ENCODE measurements at regions not wholly inside any gene's neighbourhood (a gene's known extent, or its start where the extent isn't known, plus 50 kb on each side); places are given as distances from the start of the nearest gene placed in this dataset.

- TF ChIP-seq, protein P1, sequence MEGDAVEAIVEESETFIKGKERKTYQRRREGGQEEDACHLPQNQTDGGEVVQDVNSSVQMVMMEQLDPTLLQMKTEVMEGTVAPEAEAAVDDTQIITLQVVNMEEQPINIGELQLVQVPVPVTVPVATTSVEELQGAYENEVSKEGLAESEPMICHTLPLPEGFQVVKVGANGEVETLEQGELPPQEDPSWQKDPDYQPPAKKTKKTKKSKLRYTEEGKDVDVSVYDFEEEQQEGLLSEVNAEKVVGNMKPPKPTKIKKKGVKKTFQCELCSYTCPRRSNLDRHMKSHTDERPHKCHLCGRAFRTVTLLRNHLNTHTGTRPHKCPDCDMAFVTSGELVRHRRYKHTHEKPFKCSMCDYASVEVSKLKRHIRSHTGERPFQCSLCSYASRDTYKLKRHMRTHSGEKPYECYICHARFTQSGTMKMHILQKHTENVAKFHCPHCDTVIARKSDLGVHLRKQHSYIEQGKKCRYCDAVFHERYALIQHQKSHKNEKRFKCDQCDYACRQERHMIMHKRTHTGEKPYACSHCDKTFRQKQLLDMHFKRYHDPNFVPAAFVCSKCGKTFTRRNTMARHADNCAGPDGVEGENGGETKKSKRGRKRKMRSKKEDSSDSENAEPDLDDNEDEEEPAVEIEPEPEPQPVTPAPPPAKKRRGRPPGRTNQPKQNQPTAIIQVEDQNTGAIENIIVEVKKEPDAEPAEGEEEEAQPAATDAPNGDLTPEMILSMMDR (optimal IDR thresholded peaks at IDR 0.05 in 1 of 3, IDR thresholded peaks at IDR 0.05 in 1 of 3, conservative IDR thresholded peaks at IDR 0.05 in 1 of 3; ENCODE audit: extremely low read depth in 1 of 3, insufficient read depth in 2 of 3, low read length in 3 of 3), result no peak
- no peak for TF ChIP-seq EZH2 (IDR thresholded peaks at IDR 0.05; ENCODE audit: low read length)
These were observed 202.3 kb downstream of the KIF21A start for GRCh38 chr12:39240587-39240986.

All from keratinocyte (primary cell).